K562 (cell line): ENCODE measurements at regions not wholly inside any gene's neighbourhood (a gene's known extent, or its start where the extent isn't known, plus 50 kb on each side); places are given as distances from the start of the nearest gene placed in this dataset.

ENCODE experiments used
- ATAC-seq: fragments of 200-7000 bp; cut with Tn5 transposase; 3 replicates; pipeline ENCODE4 v1.9.1; 2020; ENCODE audit warnings: moderate library complexity
- BruUV-seq: library from RNA; stranded (reverse); fragments of 400-500 nt; replicated peaks from 2 replicates; lab custom pipeline; 2021; lab: Mats Ljungman, UMichigan
- CTCF ChIA-PET: fragments of 300-600 bp; formaldehyde crosslinking; extraction: SDS; loops from one replicate; lab custom pipeline; 2021; ENCODE audit warnings: low intra/inter-chr PET ratio; lab: Yijun Ruan, JAX
- POLR2A ChIA-PET: fragments of 300-600, 350-650 bp; sonication (Branson Sonifier 250); formaldehyde crosslinking; extraction: SDS; loops from one replicate; lab custom pipeline; 2021; ENCODE audit warnings: antibody characterized with exemption, inconsistent platforms; lab: Yijun Ruan, JAX
- DNase-seq, 4 experiments: peaks; one replicate each; pipeline versions ENCODE4 v3.0.0 to v3.0.0-alpha.2; 2011 to 2018; ENCODE audit warnings: low spot score in 3 of 4, mixed read lengths in 3 of 4; ENCODE audit errors: extremely low read depth in 1 of 4
- FAIRE-seq: peaks from 2 replicates; lab custom pipeline; 2011; peaks lifted over from hg19 to GRCh38; lab: Jason Lieb, UNC
- H2AFZ ChIP-seq: 2 replicates; pipeline ENCODE4 v1.6.0; 2011; ENCODE audit warnings: low read depth, low read length, control low read depth, inconsistent platforms
- H3K27ac ChIP-seq: fragments of 200-600 bp; 3 replicates; pipeline ENCODE4 v1.8.0; 2011; ENCODE audit warnings: low read depth, mild to moderate bottlenecking, control low read depth, inconsistent platforms, low read length, moderate library complexity, mixed read lengths; ENCODE audit errors: extremely low read depth
- H3K27me3 ChIP-seq, 2 experiments: fragments of 300-600 bp in 1 of 2; 2 replicates in 1 of 2; 3 replicates in 1 of 2; pipeline versions ENCODE4 v1.6.0 to v1.8.0; 2011; ENCODE audit warnings: inconsistent platforms in 2 of 2, low read length in 2 of 2, mild to moderate bottlenecking in 1 of 2, mixed read lengths in 1 of 2, moderate library complexity in 1 of 2; ENCODE audit not compliant: control insufficient read depth in 2 of 2, insufficient read depth in 2 of 2
- H3K36me3 ChIP-seq: fragments of 300-600 bp; 3 replicates; pipeline ENCODE4 v1.8.0; 2011; ENCODE audit warnings: mild to moderate bottlenecking, low read length, inconsistent platforms; ENCODE audit not compliant: control insufficient read depth, insufficient read depth
- H3K4me1 ChIP-seq, 2 experiments: fragments of 200-600 bp in 1 of 2; replicated peaks in 1 of 2; 2 replicates in 1 of 2; 3 replicates in 1 of 2; pipeline versions ENCODE4 v1.5.1 to v1.8.0; 2011; ENCODE audit warnings: inconsistent platforms in 2 of 2, low read length in 2 of 2, mild to moderate bottlenecking in 1 of 2, mixed read lengths in 1 of 2, moderate library complexity in 1 of 2; ENCODE audit not compliant: control insufficient read depth in 2 of 2, insufficient read depth in 2 of 2
- H3K4me2 ChIP-seq: 2 replicates; pipeline ENCODE4 v1.6.1; 2011; ENCODE audit warnings: low read length, control low read depth, inconsistent platforms, mixed read lengths; ENCODE audit not compliant: insufficient read depth
- H3K4me3 ChIP-seq: fragments of 200-600 bp; sonication (generic), shearing (Covaris generic); 2 replicates; pipeline ENCODE4 v1.5.1; 2016; ENCODE audit warnings: control low read depth, inconsistent platforms
- H3K79me2 ChIP-seq: fragments of 200-600 bp; 3 replicates; pipeline ENCODE4 v1.8.0; 2011; ENCODE audit warnings: low read length, inconsistent platforms; ENCODE audit not compliant: control insufficient read depth, insufficient read depth
- H3K9ac ChIP-seq, 2 experiments: 2 replicates each; pipeline versions ENCODE4 v1.6.0 to v1.6.1; 2011; ENCODE audit warnings: low read depth in 2 of 2, low read length in 2 of 2, control low read depth in 1 of 2, inconsistent platforms in 1 of 2, mild to moderate bottlenecking in 1 of 2, mixed read lengths in 1 of 2; ENCODE audit not compliant: insufficient read depth in 1 of 2
- H3K9me1 ChIP-seq: one replicate; pipeline ENCODE4 v1.6.0; 2011; ENCODE audit warnings: inconsistent platforms, mild to moderate bottlenecking, low read length, moderate library complexity; ENCODE audit not compliant: control insufficient read depth, insufficient read depth
- H3K9me3 ChIP-seq: replicated peaks from 2 replicates; pipeline ENCODE4 v1.5.1; 2011; ENCODE audit warnings: low read depth, low read length, inconsistent platforms; ENCODE audit not compliant: control insufficient read depth, insufficient read depth
- H4K20me1 ChIP-seq: replicated peaks from 2 replicates; pipeline ENCODE4 v1.6.1; 2011; ENCODE audit warnings: low read length, inconsistent platforms, mixed read lengths; ENCODE audit not compliant: control insufficient read depth, insufficient read depth
- MGA ChIP-seq: fragments of 450-650 bp; IDR thresholded peaks from 2 replicates; pipeline ENCODE4 v1.6.1; 2016; ENCODE audit warnings: mild to moderate bottlenecking, moderate library complexity
- WGBS: fragments of 100-300 bp; shearing (Covaris generic); methylation state at CpG from one replicate; pipeline ENCODE4 v1.1.6; 2016; ENCODE audit warnings: low coverage, mixed read lengths; ENCODE audit not compliant: insufficient coverage; ENCODE audit errors: missing lambda C conversion rate; 5-methylcytosine and 5-hydroxymethylcytosine counted together
- in situ Hi-C: fragments of 300-500 bp; cut with MboI; formaldehyde crosslinking; loops from 4 replicates; pipeline ENCODE4 v1.15.0; 2018; ENCODE audit warnings: inconsistent platforms, mixed read lengths
- intact Hi-C: fragments of 100-400 bp; cut with micrococcal nuclease; formaldehyde crosslinking; loops from 2 replicates; pipeline ENCODE4 v1.14.2; 2022

GRCh38 chr6:154604119-154604518 lies 93.6 kb upstream of the CNKSR3 start:
- peaks cover 0 to 5% of the 10 kb centered on the region in 2 experiments; a peak in 3 of 5 replicates for H3K27me3 ChIP-seq
- no peak overlapping the region for H3K9ac ChIP-seq
- BruUV-seq, result no TSS peak
- H3K27ac ChIP-seq, result no peak overlapping the region
- no peak for TF ChIP-seq MGA
- DNase-seq (no peak), FAIRE-seq (no peak), ATAC-seq (peak; percentile 23; the same call in 2 of the 3 replicates)
- no peaks in the 10 kb centered on the region for H3K36me3 ChIP-seq
- intact Hi-C loops, result no loop called here
- no peaks in the 10 kb centered on the region for H3K9me3 ChIP-seq
- no peak overlapping the region for H3K4me2 ChIP-seq
- no peaks in the 10 kb centered on the region for H4K20me1 ChIP-seq
- peaks cover 0 to 6% of the 10 kb centered on the region in 2 experiments; a peak in 2 of 5 replicates for H3K4me1 ChIP-seq
- H3K79me2 ChIP-seq, result no peaks in the 10 kb centered on the region
- CTCF ChIA-PET, result no interaction called here
- H3K4me3 ChIP-seq, result no peak overlapping the region
- in situ Hi-C loops, result no loop called here
- H3K9me1 ChIP-seq, result no peaks in the 10 kb centered on the region
- peak overlapping the region; percentile 21; the same call in 1 of the 2 replicates for H2AFZ ChIP-seq
- POLR2A ChIA-PET, result no interaction called here
- WGBS, result 49% methylated on average over 8 of the region's 8 CpGs
